ENCODE measurements at regions not wholly inside any gene's neighbourhood (a gene's known extent, or its start where the extent isn't known, plus 50 kb on each side); places are given as distances from the start of the nearest gene placed in this dataset.

GRCh38 chr20:10922506-10922905 is 248.7 kb upstream of the JAG1 start:
- TF ChIP-seq CTCF (IDR thresholded peaks at IDR 0.05 in 2 of 3, conservative IDR thresholded peaks at IDR 0.05 in 1 of 3; ENCODE audit: borderline replicate concordance in 1 of 3, insufficient read depth in 1 of 3, low read depth in 2 of 3, low read length in 2 of 3): no peak
- no peak for TF ChIP-seq POLR2A (IDR thresholded peaks at IDR 0.05; ENCODE audit: borderline replicate concordance, extremely low read depth, insufficient read depth, insufficient read length)
- no peak for TF ChIP-seq SP1 (IDR thresholded peaks at IDR 0.05; ENCODE audit: low read depth)
- TF ChIP-seq POLR2AphosphoS5 (IDR thresholded peaks at IDR 0.05; ENCODE audit: low read depth, low read length): no peak
- no peak for TF ChIP-seq ZFX (IDR thresholded peaks at IDR 0.05)
- no peak for TF ChIP-seq EZH2 (IDR thresholded peaks at IDR 0.05)
- TF ChIP-seq MAX (IDR thresholded peaks at IDR 0.05): no peak
- TF ChIP-seq JUND (IDR thresholded peaks at IDR 0.05): no peak
- TF ChIP-seq YY1 (IDR thresholded peaks at IDR 0.05; ENCODE audit: extremely low read depth, insufficient replicate concordance, low read depth, low read length): no peak
- TF ChIP-seq FOSL1 (IDR thresholded peaks at IDR 0.05; ENCODE audit: low read depth): no peak
- no peak for TF ChIP-seq EGR1 (IDR thresholded peaks at IDR 0.05; ENCODE audit: low read depth)
- no peak for TF ChIP-seq SRF (IDR thresholded peaks at IDR 0.05; ENCODE audit: low read depth)
